Panc1 (cell line): ENCODE measurements at regions not wholly inside any gene's neighbourhood (a gene's known extent, or its start where the extent isn't known, plus 50 kb on each side); places are given as distances from the start of the nearest gene placed in this dataset.

Source experiments
- ATAC-seq: fragments of 200-7000 bp; cut with Tn5 transposase; 2 replicates; pipeline ENCODE4 v1.9.1; 2020; ENCODE audit warnings: mild to moderate bottlenecking, moderate library complexity
- BruUV-seq: library from RNA; stranded (reverse); fragments of 400-500 nt; replicated peaks from 2 replicates; lab custom pipeline; 2021; lab: Mats Ljungman, UMichigan
- CTCF ChIA-PET: fragments of 300-600 bp; sonication (Branson Sonifier 250); formaldehyde crosslinking; loops from one replicate; lab custom pipeline; 2022; ENCODE audit warnings: antibody characterized with exemption; lab: Charles Lee
- POLR2A ChIA-PET: fragments of 300-600 bp; sonication (Branson Sonifier 250); formaldehyde crosslinking; loops from one replicate; lab custom pipeline; 2022; ENCODE audit warnings: antibody characterized with exemption; lab: Charles Lee
- DNase-seq: peaks from one replicate; pipeline ENCODE4 v3.0.0-alpha.2; 2010; ENCODE audit warnings: low read depth, low spot score
- H3K27ac ChIP-seq: 2 replicates; pipeline ENCODE4 v1.5.1; 2011; ENCODE audit warnings: mild to moderate bottlenecking, low read length, inconsistent platforms
- H3K27me3 ChIP-seq: fragments of 200-500 bp; sonication (Bioruptor generic); 2 replicates; pipeline ENCODE4 v1.6.0; 2014; ENCODE audit warnings: low read length, inconsistent platforms; ENCODE audit not compliant: control insufficient read depth, insufficient read depth
- H3K36me3 ChIP-seq: fragments of 200-500 bp; sonication (Bioruptor generic); 2 replicates; pipeline ENCODE4 v1.5.1; 2014; ENCODE audit warnings: inconsistent platforms, mild to moderate bottlenecking, low read length, moderate library complexity; ENCODE audit not compliant: control insufficient read depth, insufficient read depth
- H3K4me1 ChIP-seq: 2 replicates; pipeline ENCODE4 v1.5.1; 2011; ENCODE audit warnings: inconsistent platforms, mild to moderate bottlenecking, low read length, moderate library complexity; ENCODE audit not compliant: control insufficient read depth, insufficient read depth
- H3K4me3 ChIP-seq, 2 experiments: 2 replicates each; pipeline ENCODE4 v1.5.1; 2011 to 2012; ENCODE audit warnings: low read depth in 2 of 2, low read length in 2 of 2, mild to moderate bottlenecking in 2 of 2, inconsistent platforms in 1 of 2, moderate library complexity in 1 of 2
- H3K9me3 ChIP-seq: fragments of 200-500 bp; sonication (Bioruptor generic); 2 replicates; pipeline ENCODE4 v1.5.1; 2014; ENCODE audit warnings: low read depth, mild to moderate bottlenecking, inconsistent platforms, low read length, moderate library complexity; ENCODE audit not compliant: control insufficient read depth, insufficient read depth
- POLR2AphosphoS5 ChIP-seq: IDR thresholded peaks from 2 replicates; pipeline ENCODE4 v1.6.1; 2012; ENCODE audit warnings: mild to moderate bottlenecking, low read depth, low read length, moderate library complexity
- REST ChIP-seq, 2 experiments: IDR thresholded peaks; 2 replicates each; pipeline ENCODE4 v1.6.1; 2011 to 2012; ENCODE audit warnings: low read depth in 2 of 2, control low read depth in 1 of 2, low read length in 1 of 2, mild to moderate bottlenecking in 1 of 2, moderate library complexity in 1 of 2; ENCODE audit not compliant: insufficient read depth in 1 of 2
- SIN3A ChIP-seq: IDR thresholded peaks from 2 replicates; pipeline ENCODE4 v1.6.1; 2012; ENCODE audit warnings: low read depth, mild to moderate bottlenecking, low read length, moderate library complexity, borderline replicate concordance; ENCODE audit not compliant: insufficient read depth
- TCF7L2 ChIP-seq: IDR thresholded peaks from 2 replicates; pipeline ENCODE4 v1.6.1; 2011; ENCODE audit warnings: mild to moderate bottlenecking, low read depth, low read length, inconsistent platforms
- in situ Hi-C: cut with HindIII; loops from 2 replicates; pipeline ENCODE4 v1.10.0; 2016; ENCODE audit warnings: low sequenced_read_pairs, low pct_unique_long_range_greater_than_20kb
- intact Hi-C: fragments of 100-400 bp; cut with micrococcal nuclease; formaldehyde crosslinking; loops from one replicate; pipeline ENCODE4 v1.10.0; 2022; ENCODE audit not compliant: unreplicated experiment
- TF ChIP-seq, protein P1 (sequence below): fragments of 450-650 bp; IDR thresholded peaks from 2 replicates; pipeline ENCODE4 v1.5.1; 2017; ENCODE audit warnings: mild to moderate bottlenecking

- Histone ChIP-seq H3K27ac (no peak overlapping the region), H3K4me3 (no peak overlapping the region), H3K27me3 (no peaks in the 10 kb centered on the region), H3K4me1 (no peaks in the 10 kb centered on the region), H3K9me3 (no peaks in the 10 kb centered on the region), H3K36me3 (no peaks in the 10 kb centered on the region)
- DNase-seq (no peak), ATAC-seq (no peak)
- ChIA-PET CTCF (no interaction called here), POLR2A (no interaction called here)
- in situ Hi-C loops = no loop called here
- intact Hi-C loops = no loop called here
- TF ChIP-seq, protein P1, sequence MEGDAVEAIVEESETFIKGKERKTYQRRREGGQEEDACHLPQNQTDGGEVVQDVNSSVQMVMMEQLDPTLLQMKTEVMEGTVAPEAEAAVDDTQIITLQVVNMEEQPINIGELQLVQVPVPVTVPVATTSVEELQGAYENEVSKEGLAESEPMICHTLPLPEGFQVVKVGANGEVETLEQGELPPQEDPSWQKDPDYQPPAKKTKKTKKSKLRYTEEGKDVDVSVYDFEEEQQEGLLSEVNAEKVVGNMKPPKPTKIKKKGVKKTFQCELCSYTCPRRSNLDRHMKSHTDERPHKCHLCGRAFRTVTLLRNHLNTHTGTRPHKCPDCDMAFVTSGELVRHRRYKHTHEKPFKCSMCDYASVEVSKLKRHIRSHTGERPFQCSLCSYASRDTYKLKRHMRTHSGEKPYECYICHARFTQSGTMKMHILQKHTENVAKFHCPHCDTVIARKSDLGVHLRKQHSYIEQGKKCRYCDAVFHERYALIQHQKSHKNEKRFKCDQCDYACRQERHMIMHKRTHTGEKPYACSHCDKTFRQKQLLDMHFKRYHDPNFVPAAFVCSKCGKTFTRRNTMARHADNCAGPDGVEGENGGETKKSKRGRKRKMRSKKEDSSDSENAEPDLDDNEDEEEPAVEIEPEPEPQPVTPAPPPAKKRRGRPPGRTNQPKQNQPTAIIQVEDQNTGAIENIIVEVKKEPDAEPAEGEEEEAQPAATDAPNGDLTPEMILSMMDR = no peak
- TF ChIP-seq SIN3A (no peak), POLR2AphosphoS5 (no peak)
- no TSS peak for BruUV-seq
Measured at GRCh38 chr3:110815008-110815583, 256.5 kb upstream of the NECTIN3 start.

DNA sequence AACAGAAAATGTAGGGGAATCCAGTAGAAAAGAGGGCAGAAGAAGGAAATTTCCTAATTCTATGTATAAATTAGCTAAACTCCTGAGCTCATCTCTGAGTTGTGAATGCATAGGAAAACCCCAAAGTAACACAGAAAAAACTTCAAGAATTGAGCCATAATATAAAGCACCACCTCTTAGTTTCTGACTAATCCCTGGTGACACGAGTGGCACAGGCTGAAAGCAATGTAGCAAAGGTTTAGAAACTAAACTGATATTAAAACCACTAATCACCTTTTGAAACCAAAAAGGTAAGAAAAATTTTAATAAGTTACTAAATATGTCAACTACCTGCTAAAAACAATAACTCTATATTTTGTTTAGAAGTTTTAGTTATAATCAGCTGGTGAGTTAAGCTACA is 255.6 kb upstream of the NECTIN3 start:
- no peak for TF ChIP-seq REST (IDR thresholded peaks at IDR 0.05; ENCODE audit: insufficient read depth in 1 of 2, low read depth in 2 of 2, low read length in 1 of 2)
- no peak for TF ChIP-seq POLR2AphosphoS5
- TF ChIP-seq, protein P1 = no peak
- TF ChIP-seq SIN3A = no peak
- TF ChIP-seq TCF7L2 = no peak
- Histone ChIP-seq H3K4me3 (no peak overlapping the region), H3K27me3 (no peaks in the 10 kb centered on the region), H3K36me3 (no peaks in the 10 kb centered on the region), H3K4me1 (no peaks in the 10 kb centered on the region), H3K27ac (no peak overlapping the region), H3K9me3 (no peaks in the 10 kb centered on the region)
- in situ Hi-C loops = no loop called here
- no peak for ATAC-seq
- CTCF ChIA-PET = no interaction called here
- intact Hi-C loops = no loop called here
- no TSS peak for BruUV-seq
- no peak for DNase-seq
- POLR2A ChIA-PET = no interaction called here
